CD4-positive, alpha-beta T cell treated with Interleukin-2 at 100 ng/mL for 4 hours (primary cell): ENCODE measurements at regions not wholly inside any gene's neighbourhood (a gene's known extent, or its start where the extent isn't known, plus 50 kb on each side); places are given as distances from the start of the nearest gene placed in this dataset.

Experiments
- DNase-seq: peaks from one replicate; pipeline ENCODE4 v3.0.0-alpha.2; 2020; ENCODE audit warnings: low spot score

- DNase-seq: no peak
Measured at GRCh38 chr2:121028577-121028976, 256.4 kb downstream of the TFCP2L1 start.

GRCh38 chr2:121030523-121030922 is 254.5 kb downstream of the TFCP2L1 start:
- DNase-seq: no peak

GRCh38 chr2:121031568-121032340 is 253.2 kb downstream of the TFCP2L1 start:
- no peak for DNase-seq

- no peak for DNase-seq
Measured at GRCh38 chr2:121033461-121033996, 251.5 kb downstream of the TFCP2L1 start.

GRCh38 chr2:121034551-121034950 is 250.5 kb downstream of the TFCP2L1 start:
- no peak for DNase-seq

GRCh38 chr2:121036226-121036692 is 248.7 kb downstream of the TFCP2L1 start:
- no peak for DNase-seq

- no peak for DNase-seq
Measured at GRCh38 chr2:121037480-121037879, 247.5 kb downstream of the TFCP2L1 start.

- no peak for DNase-seq
Measured at GRCh38 chr2:121038031-121038430, 247.0 kb downstream of the TFCP2L1 start.

GRCh38 chr2:121038431-121038830 is 246.6 kb downstream of the TFCP2L1 start:
- DNase-seq: no peak

GRCh38 chr2:121038891-121039616 is 245.9 kb downstream of the TFCP2L1 start:
- DNase-seq: no peak

GRCh38 chr2:121039679-121040078 is 245.3 kb downstream of the TFCP2L1 start:
- no peak for DNase-seq

GRCh38 chr2:121041516-121041915 is 243.5 kb downstream of the TFCP2L1 start:
- no peak for DNase-seq

- DNase-seq: no peak
Measured at GRCh38 chr2:121043061-121043826, 241.8 kb downstream of the TFCP2L1 start.

GRCh38 chr2:121043827-121044222 is 241.2 kb downstream of the TFCP2L1 start:
- DNase-seq: no peak

GRCh38 chr2:121044412-121044811 is 240.6 kb downstream of the TFCP2L1 start:
- no peak for DNase-seq

GRCh38 chr2:121045245-121045644 is 239.8 kb downstream of the TFCP2L1 start:
- DNase-seq: no peak

- no peak for DNase-seq
Measured at GRCh38 chr2:121046335-121046734, 238.7 kb downstream of the TFCP2L1 start.

GRCh38 chr2:121047383-121047782 is 237.6 kb downstream of the TFCP2L1 start:
- DNase-seq: no peak

- DNase-seq: no peak
Measured at GRCh38 chr2:121049131-121049530, 235.9 kb downstream of the TFCP2L1 start.

- no peak for DNase-seq
Measured at GRCh38 chr2:121049950-121050585, 234.9 kb downstream of the TFCP2L1 start.

GRCh38 chr2:121051311-121051710 is 233.7 kb downstream of the TFCP2L1 start:
- DNase-seq: no peak

- DNase-seq: no peak
Measured at GRCh38 chr2:121052023-121052422, 233.0 kb downstream of the TFCP2L1 start.
